ENCODE measurements at regions not wholly inside any gene's neighbourhood (a gene's known extent, or its start where the extent isn't known, plus 50 kb on each side); places are given as distances from the start of the nearest gene placed in this dataset.

DNA sequence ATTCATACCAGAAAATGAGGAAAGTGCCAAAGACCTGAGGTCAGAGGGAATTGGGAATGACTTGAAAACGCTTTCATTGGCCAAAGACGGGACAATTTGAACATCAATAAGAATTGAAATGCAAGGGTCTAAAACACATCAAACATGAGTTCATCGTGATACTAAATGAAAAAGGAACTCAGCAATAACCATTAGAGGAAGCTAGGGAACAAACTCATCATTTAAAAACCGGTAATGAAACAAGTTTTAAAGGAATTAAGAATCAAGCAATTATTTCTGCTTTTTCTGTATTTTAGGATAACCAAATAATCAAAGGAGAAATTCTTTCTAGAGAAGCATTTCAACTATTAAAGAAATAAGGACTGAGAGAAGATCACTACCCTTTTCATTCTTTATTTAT lies 303.1 kb downstream of the ARHGAP12 start:
- H3K27ac ChIP-seq (ENCODE audit: control insufficient read depth, insufficient read depth, low read length) = no peak overlapping the region
- dilution Hi-C loops (cut with MboI; ENCODE audit: extremely low pct_ligation_motif_present, low sequenced_read_pairs) = no loop called here
- H3K4me1 ChIP-seq (ENCODE audit: control insufficient read depth, extremely low read depth, insufficient read depth, low read length) = peaks cover 8% of the 10 kb centered on the region
- H3K27me3 ChIP-seq (ENCODE audit: control insufficient read depth, extremely low read depth, insufficient read depth, low read length) = no peaks in the 10 kb centered on the region
- H3K4me2 ChIP-seq (ENCODE audit: control insufficient read depth, extremely low read depth, insufficient read depth, low read depth, low read length) = no peak overlapping the region
- no peaks in the 10 kb centered on the region for H3K79me2 ChIP-seq (ENCODE audit: control insufficient read depth, insufficient read depth, low read length)
- no peak for FAIRE-seq
- no peak overlapping the region for H3K4me3 ChIP-seq (ENCODE audit: control insufficient read depth in 2 of 3, extremely low read depth in 1 of 3, insufficient read depth in 2 of 3, low read depth in 1 of 3, low read length in 3 of 3)
- TF ChIP-seq, protein P1, sequence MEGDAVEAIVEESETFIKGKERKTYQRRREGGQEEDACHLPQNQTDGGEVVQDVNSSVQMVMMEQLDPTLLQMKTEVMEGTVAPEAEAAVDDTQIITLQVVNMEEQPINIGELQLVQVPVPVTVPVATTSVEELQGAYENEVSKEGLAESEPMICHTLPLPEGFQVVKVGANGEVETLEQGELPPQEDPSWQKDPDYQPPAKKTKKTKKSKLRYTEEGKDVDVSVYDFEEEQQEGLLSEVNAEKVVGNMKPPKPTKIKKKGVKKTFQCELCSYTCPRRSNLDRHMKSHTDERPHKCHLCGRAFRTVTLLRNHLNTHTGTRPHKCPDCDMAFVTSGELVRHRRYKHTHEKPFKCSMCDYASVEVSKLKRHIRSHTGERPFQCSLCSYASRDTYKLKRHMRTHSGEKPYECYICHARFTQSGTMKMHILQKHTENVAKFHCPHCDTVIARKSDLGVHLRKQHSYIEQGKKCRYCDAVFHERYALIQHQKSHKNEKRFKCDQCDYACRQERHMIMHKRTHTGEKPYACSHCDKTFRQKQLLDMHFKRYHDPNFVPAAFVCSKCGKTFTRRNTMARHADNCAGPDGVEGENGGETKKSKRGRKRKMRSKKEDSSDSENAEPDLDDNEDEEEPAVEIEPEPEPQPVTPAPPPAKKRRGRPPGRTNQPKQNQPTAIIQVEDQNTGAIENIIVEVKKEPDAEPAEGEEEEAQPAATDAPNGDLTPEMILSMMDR (optimal IDR thresholded peaks at IDR 0.05 in 1 of 3, IDR thresholded peaks at IDR 0.05 in 1 of 3, conservative IDR thresholded peaks at IDR 0.05 in 1 of 3; ENCODE audit: extremely low read depth in 1 of 3, insufficient read depth in 2 of 3, low read length in 3 of 3) = no peak
- no peak for TF ChIP-seq EZH2 (IDR thresholded peaks at IDR 0.05; ENCODE audit: low read length)
- no peaks in the 10 kb centered on the region for H3K36me3 ChIP-seq (ENCODE audit: control insufficient read depth in 2 of 2, extremely low read depth in 1 of 2, insufficient read depth in 2 of 2, low read length in 2 of 2)
- H2AFZ ChIP-seq (ENCODE audit: control insufficient read depth, low read length) = no peak overlapping the region
- H4K20me1 ChIP-seq (ENCODE audit: control insufficient read depth, extremely low read depth, insufficient read depth, low read length) = no peaks in the 10 kb centered on the region
- H3K9ac ChIP-seq (ENCODE audit: control insufficient read depth, extremely low read depth, insufficient read depth, low read length) = no peak overlapping the region
- no peak for DNase-seq (ENCODE audit: low read depth, low spot score)
- H3K9me1 ChIP-seq (ENCODE audit: control insufficient read depth, extremely low read depth, insufficient read depth, low read length) = no peaks in the 10 kb centered on the region
- H3K9me3 ChIP-seq (ENCODE audit: control insufficient read depth, low read depth, low read length) = no peaks in the 10 kb centered on the region

DNA sequence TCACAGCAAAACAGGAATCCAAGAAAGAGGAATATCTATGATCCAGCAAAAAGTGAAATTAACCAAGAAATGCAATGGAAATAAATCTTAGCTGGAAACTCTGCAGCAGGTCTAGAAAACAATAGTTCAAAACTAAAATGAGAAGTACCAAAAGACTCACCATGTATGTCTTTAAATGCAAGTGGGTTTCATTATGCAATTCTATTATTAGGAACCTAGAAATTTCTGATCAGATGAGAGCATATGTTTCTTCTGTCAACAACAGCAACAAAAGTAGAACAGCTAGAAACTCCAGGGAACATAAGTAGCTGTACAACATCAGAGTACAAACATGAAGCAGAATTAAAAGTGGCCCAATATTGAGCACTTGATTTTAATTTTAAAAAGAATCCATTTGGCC lies 304.0 kb downstream of the ARHGAP12 start:
- no peaks in the 10 kb centered on the region for H3K36me3 ChIP-seq (ENCODE audit: control insufficient read depth in 2 of 2, extremely low read depth in 1 of 2, insufficient read depth in 2 of 2, low read length in 2 of 2)
- H4K20me1 ChIP-seq (ENCODE audit: control insufficient read depth, extremely low read depth, insufficient read depth, low read length) = no peaks in the 10 kb centered on the region
- H3K4me3 ChIP-seq (ENCODE audit: control insufficient read depth in 2 of 3, extremely low read depth in 1 of 3, insufficient read depth in 2 of 3, low read depth in 1 of 3, low read length in 3 of 3) = no peak overlapping the region
- dilution Hi-C loops (cut with MboI; ENCODE audit: extremely low pct_ligation_motif_present, low sequenced_read_pairs) = no loop called here
- H3K4me2 ChIP-seq (ENCODE audit: control insufficient read depth, extremely low read depth, insufficient read depth, low read depth, low read length) = no peak overlapping the region
- DNase-seq (ENCODE audit: low read depth, low spot score) = no peak
- no peak for TF ChIP-seq EZH2 (IDR thresholded peaks at IDR 0.05; ENCODE audit: low read length)
- TF ChIP-seq, protein P1 (optimal IDR thresholded peaks at IDR 0.05 in 1 of 3, IDR thresholded peaks at IDR 0.05 in 1 of 3, conservative IDR thresholded peaks at IDR 0.05 in 1 of 3; ENCODE audit: extremely low read depth in 1 of 3, insufficient read depth in 2 of 3, low read length in 3 of 3) = no peak
- no peaks in the 10 kb centered on the region for H3K79me2 ChIP-seq (ENCODE audit: control insufficient read depth, insufficient read depth, low read length)
- no peaks in the 10 kb centered on the region for H3K9me3 ChIP-seq (ENCODE audit: control insufficient read depth, low read depth, low read length)
- no peaks in the 10 kb centered on the region for H3K9me1 ChIP-seq (ENCODE audit: control insufficient read depth, extremely low read depth, insufficient read depth, low read length)
- peaks cover 17% of the 10 kb centered on the region for H3K4me1 ChIP-seq (ENCODE audit: control insufficient read depth, extremely low read depth, insufficient read depth, low read length)
- no peaks in the 10 kb centered on the region for H3K27me3 ChIP-seq (ENCODE audit: control insufficient read depth, extremely low read depth, insufficient read depth, low read length)
- FAIRE-seq = no peak
- no peak overlapping the region for H3K27ac ChIP-seq (ENCODE audit: control insufficient read depth, insufficient read depth, low read length)
- H2AFZ ChIP-seq (ENCODE audit: control insufficient read depth, low read length) = no peak overlapping the region
- H3K9ac ChIP-seq (ENCODE audit: control insufficient read depth, extremely low read depth, insufficient read depth, low read length) = no peak overlapping the region
